Left colon (tissue), 2 donors: ENCODE measurements at regions not wholly inside any gene's neighbourhood (a gene's known extent, or its start where the extent isn't known, plus 50 kb on each side); places are given as distances from the start of the nearest gene placed in this dataset.

Experiments used
- ATAC-seq: fragments of 200-7000 bp; cut with Tn5 transposase; one replicate; pipeline ENCODE4 v1.9.1; 2020; ENCODE audit warnings: mild to moderate bottlenecking, moderate library complexity
- DNase-seq, 2 donors: peaks; one replicate each; pipeline ENCODE4 v3.0.0-alpha.2; 2020
- intact Hi-C, 2 donors: fragments of 100-400 bp; cut with DNase I in 1 of 2; cut with micrococcal nuclease in 1 of 2; formaldehyde crosslinking; loops; one replicate each; pipeline versions ENCODE4 v1.11.2 to v1.14.0; 2022; cut with DNase I, micrococcal nuclease
- donor health status: DM: no; HTN: no; CAD: no.
- donor health status: DM: yes; HTN: yes; CAD: no.

DNA sequence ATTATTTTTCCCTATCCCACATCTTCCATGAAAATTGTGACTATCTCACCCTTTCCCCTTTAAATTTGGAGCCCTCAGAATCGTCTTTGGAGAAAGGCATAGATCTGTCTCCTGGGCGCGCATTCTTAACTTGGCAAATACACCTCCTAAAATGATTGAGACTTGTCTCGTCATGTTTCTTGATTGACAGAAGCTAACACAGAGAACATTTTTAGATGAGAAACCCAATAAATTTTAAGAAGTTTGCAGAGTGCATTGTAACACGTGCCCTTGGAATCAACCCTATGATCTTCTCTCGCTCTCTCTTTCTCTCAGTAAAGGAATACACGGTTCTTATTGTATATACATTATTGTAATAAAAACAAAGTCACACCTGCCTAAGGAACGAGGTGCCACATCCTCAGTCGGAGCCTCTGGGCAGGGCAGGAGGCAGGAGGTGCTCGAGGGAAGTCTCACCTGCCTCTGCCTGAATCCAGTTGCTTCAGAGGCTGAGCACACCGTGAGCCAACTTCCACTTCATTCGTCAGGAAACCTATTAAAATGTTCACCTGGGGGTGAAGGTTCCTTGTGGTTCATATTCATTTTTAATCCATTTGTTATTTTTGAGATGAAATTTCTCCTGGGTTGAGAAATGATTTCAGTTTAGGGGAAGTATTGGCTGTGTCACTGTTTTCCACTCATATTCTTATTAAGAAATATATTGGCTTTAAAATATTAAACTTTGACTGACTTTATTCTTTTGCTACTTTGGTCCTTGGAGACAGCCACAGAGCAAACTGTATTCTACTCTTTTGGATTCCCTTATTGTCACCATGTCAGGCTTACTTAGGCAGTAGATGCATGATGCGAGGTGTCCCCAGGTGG is 90.5 kb upstream of the THBS2 start:
- ATAC-seq (no peak), DNase-seq (no peak)
- intact Hi-C loops = no loop called here

DNA sequence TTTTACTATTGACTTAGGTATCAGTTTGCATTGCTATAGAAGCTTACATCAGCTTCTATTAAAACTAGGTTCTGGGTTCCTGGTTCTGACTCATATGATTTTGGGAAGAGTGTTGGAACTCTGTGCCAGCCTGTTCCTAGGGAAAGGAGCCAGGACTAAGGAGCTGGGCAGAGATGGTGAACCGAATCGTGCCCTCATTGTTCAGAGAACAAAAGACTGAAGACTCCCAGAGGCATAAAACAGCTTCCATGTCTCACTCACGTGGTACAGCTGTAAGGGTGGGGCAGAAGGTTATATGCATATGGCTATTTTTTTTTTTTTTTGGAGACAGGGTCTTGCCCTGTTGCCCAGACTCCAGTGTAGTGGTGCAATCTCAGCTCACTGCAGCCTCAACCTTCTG is 89.1 kb upstream of the THBS2 start:
- DNase-seq (no peak), ATAC-seq (no peak)
- intact Hi-C loops = no loop called here

DNA sequence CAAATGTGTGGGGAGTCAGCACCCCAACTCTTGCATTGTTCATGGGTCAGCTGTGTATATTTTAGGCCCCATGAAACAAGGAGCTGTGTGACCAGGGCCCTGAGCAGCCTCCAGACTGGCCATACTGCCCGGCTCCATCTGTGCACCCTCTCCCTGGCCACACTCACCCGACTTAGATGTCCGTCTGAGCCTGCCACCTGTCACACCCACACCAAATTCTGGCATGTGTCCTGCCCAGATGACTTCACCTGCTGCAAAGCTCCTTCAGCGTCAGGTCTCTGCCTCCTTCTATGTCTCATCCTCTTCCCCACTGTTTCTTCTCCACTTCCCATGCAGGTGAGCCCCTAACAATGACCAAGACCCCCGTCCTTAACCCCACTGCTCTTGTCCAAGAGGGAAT is 88.1 kb upstream of the THBS2 start:
- DNase-seq = no peak
- intact Hi-C loops = no loop called here
- ATAC-seq = no peak

DNA sequence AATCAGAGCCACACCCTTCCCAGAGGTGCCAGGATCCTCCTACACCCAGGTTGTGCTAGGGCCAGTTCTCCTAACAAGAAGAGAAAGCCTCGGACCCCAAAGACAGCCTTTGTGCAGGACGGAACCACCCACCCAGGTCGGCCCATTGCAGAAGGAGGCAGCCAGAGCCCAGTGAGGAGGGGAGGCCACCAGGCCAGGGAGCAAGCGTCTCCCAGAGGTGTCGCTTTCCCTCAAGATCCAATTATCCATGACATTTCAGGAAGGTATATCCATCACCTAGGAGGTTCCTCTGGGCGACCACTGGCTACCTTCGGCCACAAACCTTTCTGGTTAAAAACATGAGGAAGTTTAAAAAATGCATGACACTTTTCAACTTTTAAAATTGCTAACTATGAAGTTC is 87.4 kb upstream of the THBS2 start:
- DNase-seq = no peak
- no peak for ATAC-seq
- intact Hi-C loops = no loop called here

DNA sequence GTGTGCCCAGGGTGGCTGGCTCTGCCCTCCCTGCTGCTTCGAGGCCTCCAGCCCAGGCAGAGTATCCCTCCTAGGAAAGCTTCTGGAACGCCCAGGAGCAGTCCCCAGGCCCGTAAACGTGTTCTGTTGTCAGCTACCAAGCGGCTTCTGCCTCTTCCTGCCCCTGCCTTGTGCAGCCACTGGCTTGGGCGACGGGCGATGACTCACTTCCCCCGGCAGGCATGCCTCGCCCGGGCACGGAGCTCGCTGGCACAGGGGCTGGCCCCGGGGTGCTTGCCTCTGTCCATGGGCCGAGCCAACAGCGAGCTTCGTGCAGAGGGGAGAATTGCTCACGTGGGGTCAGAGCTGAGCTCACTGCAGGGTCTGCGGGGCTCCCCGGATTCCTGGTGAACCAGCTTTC is 86.7 kb upstream of the THBS2 start:
- intact Hi-C loops = no loop called here
- DNase-seq (no peak), ATAC-seq (peak; percentile 73)

DNA sequence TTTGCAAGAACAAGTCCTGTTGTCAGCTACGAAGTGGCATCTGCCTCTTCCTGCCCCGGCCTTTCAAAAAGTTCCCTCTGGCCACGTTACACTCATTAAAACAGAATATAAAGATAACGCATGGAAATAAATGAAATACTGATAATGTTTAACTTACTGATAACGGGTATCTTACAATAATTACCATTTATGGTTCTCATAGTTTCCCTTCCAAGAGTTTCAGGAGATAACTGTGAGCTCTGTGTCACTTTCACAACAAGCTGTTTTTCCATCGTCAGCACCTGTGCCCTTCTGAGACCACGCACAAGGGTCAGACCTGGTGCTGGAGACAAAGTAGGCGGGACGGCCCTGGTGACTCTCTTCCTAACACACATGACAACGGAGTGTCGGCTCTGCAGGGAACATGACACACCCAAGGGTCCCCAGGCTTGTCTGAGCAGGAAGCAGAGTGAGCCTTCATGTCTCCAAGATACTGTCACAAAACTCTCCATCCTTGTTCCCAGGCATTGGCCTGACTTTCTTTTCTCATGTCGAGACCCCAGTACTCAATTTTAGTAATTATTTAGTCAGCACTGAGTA is 86.2 kb upstream of the THBS2 start:
- peak; percentile 67 for ATAC-seq
- no peak for DNase-seq
- intact Hi-C loops = no loop called here

DNA sequence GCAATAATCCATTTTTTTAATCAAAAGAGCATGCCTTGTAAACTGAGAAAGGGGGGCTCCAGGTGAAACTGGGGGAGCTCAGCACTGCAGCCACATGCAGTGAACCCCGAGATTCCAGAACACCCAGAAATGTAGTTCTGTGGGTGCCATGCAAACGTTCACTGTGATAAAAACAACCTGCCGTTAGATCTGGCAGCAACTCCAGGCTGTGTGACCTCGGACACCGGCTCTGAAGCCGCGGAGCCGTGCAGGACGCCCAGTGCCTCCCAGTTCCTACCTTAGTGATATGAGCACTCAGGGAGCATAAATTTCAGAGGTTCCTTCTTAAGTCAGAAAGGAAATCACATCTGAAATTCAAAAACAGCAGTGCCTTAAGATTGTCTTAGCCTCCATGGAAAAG is 85.4 kb upstream of the THBS2 start:
- no peak for DNase-seq
- no peak for ATAC-seq
- intact Hi-C loops = no loop called here

DNA sequence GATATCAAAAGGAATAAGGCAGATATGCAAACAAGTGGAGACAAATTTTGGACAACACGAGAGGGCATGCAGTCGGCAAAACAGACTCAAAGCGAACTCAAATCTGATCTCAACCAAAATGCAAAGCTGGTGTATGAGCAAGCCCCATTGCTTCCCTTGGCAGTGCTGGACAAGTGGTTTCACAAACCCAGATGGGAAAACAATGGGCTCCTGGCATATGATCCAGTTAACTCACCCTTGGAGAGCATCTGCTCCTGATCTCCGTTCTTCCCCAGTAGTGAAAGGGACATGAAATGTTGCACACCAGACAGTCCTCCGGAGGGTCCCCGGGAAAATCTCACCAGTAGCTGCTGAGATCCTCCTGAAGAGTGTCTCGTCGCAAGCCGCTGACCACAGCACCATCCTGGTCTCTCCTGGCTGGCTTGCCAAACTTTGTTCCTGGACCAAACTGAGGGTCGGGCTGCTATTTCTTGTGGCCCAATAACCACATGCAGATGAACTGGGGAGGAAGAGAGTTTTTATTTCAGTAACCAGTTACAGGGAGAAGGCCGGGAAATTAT is 84.3 kb upstream of the THBS2 start:
- DNase-seq (no peak), ATAC-seq (no peak)
- intact Hi-C loops = no loop called here

DNA sequence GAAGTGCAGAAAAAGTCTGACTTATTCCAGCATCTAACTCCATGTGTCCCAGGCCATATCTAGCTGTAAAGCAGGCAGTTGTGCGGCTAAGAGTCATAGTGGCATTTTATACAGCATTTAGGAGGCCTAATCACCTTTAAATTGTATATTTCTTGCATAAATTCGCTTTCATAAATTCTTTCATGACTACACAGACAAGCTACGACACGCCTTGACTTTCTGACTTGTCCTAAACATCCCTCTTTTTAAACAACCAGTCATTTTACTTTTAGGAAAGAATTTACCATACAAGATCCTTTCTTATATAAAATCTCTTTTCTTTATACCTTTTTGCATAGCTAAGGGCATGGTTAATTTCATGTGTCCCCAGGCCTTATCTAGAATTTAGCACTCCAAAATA is 81.7 kb upstream of the THBS2 start:
- ATAC-seq (no peak), DNase-seq (no peak)
- intact Hi-C loops = no loop called here

DNA sequence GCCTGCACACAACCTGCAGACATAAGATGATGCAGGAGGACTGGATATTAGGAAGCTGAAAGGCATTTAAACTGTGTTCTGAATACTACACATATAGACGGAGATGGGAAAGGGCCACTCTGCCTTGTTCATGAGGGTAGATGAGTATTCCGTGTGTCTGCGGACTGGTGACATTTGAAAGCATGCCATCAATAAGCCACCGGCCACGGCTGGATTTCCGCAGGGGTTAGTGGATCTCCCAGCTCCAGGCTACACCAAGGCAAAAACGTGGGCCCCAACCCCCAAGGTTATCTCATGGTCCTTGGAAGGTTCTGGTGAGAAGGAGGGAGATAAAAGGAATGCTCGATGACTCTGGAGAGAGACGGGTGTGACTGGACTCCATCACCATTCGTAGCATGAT is 78.6 kb upstream of the THBS2 start:
- ATAC-seq (no peak), DNase-seq (no peak)
- intact Hi-C loops = no loop called here

DNA sequence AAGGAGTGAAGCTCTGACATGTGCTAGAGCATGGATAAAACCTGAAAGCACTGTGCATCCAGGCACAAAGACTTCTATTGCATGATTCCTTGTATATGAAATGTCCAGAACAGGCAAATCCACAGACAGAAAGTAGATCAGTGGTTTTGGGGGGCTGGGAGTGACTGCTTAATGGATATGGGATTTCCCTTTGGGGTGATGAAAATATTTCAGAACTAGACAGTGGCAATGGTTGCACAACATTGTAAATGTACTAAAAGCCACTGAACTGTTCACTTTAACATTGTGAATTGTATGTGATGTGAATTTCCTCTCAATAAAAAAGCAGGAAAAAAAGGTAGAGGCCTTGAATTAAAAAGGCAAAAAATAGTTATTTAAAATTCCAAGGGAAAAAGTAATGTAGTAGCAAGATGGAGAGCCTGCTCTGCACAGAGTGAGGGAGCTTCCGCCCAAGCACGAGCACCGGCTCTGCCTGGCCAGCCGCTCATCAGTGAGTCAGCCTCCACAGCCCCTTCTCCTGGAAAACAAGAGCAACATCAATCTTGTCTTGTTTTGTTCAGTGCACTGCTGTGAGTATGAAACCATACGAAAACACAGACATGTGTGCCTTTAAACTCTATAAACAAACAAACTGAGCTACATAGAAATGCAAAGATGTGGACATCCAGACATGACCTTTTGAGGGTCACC is 74.6 kb upstream of the THBS2 start:
- ATAC-seq (no peak), DNase-seq (no peak)
- intact Hi-C loops = no loop called here

DNA sequence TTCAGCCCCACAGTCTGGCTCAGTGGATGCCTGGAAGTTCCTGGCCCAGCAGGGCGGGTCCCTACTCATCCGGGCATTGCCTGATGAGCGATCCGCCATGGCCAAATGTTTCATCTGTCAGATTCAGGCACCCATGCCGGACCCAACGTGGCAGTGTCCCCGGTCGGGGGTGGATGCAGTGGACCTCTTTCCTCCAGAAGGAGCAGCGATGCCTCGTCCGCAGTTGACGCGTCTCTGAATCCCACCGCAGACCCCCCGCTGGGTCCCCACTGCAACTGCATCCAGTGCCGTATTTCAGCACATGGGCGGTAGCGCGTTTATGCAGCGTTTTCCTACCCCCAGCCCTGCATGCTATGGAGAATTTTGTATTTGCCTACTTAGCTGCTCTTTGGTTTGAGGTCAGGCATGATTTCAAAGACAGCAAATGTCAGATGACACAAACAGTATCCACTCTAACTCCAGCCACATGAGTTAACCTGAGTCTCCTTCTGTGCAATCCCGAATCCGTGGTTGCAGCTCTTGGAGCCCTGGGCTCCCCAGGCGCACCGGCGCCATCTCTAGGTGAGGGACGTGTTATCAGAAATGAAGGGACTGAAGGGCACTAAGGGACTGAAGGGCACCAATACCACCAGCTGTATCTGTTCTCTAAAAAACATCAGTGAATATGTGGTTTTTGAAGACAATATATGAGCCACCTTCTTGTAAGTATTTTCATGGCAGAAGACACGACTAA is 72.6 kb upstream of the THBS2 start:
- intact Hi-C loops = no loop called here
- ATAC-seq (no peak), DNase-seq (no peak)

DNA sequence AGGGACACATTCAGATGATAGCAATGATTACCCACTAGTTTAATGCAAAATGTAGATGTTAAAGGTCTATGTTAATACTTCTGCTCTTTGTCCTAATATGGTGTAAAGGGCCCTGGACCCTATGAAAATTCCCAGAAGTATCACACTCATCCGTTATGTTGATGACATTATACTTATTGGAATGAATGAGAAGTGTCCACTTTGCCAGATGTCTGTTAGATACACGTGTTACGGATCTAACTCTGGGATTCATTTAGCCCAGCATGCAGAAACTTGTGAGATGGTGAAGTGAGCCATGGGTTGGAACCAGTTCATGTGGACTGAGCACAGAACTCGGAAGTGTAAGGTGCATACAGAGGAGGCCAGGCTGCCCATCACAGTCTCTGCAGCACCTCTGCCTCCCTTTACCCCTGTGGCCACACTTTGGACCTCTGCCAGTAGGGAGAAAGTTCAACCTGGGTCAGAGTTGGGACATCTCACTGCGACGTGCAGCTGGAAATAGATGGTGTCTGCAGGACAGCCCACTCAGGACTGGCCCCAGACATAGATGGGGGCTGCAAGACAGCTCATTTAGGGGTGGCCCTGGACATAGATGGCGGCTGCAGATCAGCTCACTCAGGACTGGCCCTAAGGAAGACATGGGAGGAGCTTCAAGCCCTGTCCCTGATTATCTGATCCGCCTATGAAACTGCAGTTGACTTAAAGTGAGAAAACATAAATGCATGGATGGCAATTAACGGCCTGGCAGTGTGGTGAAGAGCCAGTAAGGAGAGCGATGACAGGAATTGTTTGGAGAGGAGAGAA is 71.2 kb upstream of the THBS2 start:
- intact Hi-C loops = no loop called here

DNA sequence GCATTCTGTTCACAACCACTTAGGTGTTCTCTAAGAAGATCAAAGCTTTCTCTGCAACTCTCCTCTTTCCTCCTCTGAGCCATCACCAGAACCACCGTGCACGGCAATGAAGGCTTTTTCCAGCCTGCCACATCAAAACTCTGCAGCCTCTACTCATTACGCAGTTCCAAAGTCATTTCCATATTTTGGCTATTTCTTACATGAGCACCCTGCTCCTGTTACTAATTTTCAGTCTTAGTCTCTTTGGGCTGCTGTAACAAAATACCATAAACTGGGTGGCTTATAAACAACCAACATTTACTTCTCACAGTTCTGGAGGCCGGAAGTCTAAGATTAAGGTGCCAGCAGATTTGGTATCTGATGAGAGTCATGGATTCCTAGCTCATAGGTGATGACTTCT is 70.4 kb upstream of the THBS2 start:
- intact Hi-C loops = no loop called here
- no peak for DNase-seq
- no peak for ATAC-seq

More for the DNA sequence above, 71.2 kb upstream of the THBS2 start:
- ATAC-seq (no peak), DNase-seq (no peak)

DNA sequence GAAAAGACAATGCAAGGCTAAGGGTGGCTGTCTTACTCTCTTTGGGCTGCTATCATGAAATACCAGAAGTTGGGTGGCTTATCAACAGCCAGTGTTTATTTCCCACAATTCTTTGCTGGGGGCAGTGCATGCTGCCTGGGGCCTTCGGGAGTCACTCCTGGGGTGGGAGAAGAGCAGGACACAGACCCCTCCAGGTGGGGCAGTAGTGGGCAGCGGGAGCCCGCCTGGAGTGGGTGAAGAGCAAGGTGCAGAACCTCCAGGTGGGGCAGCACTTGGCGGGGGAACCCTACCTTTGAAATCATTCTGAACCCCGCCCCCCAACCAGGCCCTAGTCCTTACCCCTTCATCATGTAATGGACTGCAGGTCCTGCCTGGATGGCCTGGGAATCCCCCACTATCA is 69.6 kb upstream of the THBS2 start:
- intact Hi-C loops = no loop called here
- ATAC-seq (no peak), DNase-seq (no peak)

DNA sequence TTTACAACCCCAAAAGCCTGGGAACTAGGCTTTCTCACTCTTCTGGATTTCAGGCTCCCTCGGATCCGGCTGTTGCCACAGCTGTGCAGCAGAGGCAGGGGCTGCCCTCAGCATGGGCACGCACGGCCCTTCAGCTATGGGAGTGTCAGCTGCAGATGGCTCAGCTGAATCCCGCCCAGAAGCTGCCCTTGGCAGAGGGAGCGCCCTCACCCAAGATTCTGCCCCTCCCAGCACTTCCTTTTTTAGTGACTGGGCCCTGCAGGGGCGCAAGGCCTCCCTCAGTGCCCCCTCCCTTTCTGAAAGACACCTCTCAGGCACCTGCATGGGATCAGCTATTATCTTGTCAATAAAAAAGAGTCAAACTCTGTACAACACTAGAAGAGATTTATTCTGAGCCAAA is 67.9 kb upstream of the THBS2 start:
- ATAC-seq (no peak), DNase-seq (no peak)
- intact Hi-C loops = no loop called here

DNA sequence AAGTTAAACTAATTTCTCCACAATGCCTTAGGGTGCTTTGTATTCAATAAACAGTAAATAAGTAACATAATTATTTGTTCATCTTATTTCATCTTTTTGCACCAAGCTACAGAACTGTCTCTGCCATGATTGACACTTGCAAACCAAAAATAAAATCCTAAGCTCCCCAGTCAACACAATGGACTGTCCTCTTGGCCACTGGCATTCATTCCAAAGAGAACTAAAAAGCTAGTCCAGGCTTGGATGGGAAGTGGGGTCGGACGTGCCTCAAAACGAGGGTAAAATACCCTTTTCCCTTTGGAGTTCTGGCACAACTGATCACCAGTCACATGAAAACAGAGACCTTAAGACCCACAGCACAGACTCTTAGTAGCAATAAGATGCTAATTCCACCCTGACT is 66.4 kb upstream of the THBS2 start:
- ATAC-seq = no peak
- no peak for DNase-seq
- intact Hi-C loops = no loop called here

DNA sequence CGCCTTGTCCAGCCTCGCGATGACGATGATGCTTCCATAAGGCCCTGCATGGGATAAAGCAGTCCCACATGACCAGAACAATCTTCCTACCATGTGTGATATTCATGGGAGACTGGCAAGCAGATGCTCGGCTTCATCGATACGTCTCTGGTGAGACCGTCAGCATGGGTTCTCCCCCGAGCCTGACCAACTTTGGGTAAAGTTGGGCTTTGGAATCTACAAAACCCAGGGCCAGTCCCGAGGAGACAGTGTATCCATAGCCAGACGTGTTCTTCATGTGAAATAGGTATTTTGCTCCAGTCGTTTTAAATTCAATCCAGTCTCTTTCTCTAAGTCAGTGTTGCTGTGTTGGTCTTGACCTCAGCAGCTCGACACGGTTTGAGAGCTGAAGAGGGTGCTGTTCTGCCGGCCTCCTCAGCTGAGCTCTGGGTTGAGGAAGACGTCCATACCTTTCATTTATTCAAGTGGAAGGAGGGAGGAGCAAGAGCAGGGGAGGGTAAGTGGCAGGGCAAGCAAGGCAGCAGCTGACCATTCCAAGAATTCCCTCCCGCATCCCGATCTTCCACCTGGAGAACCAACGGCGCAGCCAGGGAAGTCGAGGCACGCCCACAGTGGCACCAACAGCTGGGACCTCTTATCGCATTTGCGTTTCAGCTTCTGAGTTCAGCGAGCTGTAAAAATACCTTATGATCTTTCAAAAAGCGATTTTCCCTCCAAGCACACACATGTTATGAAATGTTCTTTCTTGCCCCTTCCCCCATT is 64.0 kb upstream of the THBS2 start:
- DNase-seq = no peak
- ATAC-seq = no peak
- intact Hi-C loops = no loop called here
